GM20431 (cell line): ENCODE measurements at regions not wholly inside any gene's neighbourhood (a gene's known extent, or its start where the extent isn't known, plus 50 kb on each side); places are given as distances from the start of the nearest gene placed in this dataset.

Experiments used
- in situ Hi-C: fragments of 300-500 bp; cut with MseI, MboI; formaldehyde crosslinking; loops from one replicate; pipeline ENCODE4 v1.15.0; 2020; ENCODE audit warnings: low sequenced_read_pairs; ENCODE audit not compliant: unreplicated experiment

DNA sequence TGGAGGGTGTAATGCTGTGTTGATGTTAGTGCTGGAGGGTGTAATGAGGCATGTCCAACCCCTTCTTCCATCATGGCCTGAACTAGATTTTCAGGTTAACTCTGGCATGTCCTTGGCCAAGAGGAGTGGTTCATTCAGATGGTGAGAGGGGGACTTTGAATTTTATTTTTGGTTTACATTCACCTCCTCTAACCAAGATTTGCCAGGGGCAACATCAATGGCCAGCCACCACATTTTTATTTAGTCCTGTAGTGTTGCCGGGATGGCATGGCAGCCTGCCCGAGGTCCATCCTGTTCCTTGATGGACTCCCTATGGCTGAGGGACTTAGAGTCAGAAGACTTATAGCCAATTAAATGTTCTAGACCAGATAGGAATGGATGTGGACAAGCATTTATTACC, 484.6 kb upstream of the HS6ST1 start:
- in situ Hi-C loops: no loop called here

DNA sequence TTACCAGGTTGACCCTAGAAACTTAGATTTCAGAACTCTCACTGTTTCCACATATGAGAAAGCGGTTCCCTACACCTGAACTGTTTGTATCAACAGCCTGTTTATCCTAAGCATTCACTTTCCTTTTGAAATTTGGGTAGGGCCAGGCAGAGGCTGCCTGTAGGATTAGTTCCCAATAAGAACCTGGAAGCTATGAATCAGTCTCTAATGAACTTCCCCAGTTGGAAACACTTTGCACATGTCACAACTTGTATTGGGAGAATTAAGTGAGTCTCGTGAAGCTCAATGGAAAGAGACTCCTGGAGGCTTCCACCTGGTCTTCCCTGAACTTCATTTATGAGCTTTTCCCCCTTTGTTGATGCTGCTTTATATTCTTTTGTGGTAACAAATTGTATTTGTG, 486.6 kb upstream of the HS6ST1 start:
- in situ Hi-C loops: no loop called here

DNA sequence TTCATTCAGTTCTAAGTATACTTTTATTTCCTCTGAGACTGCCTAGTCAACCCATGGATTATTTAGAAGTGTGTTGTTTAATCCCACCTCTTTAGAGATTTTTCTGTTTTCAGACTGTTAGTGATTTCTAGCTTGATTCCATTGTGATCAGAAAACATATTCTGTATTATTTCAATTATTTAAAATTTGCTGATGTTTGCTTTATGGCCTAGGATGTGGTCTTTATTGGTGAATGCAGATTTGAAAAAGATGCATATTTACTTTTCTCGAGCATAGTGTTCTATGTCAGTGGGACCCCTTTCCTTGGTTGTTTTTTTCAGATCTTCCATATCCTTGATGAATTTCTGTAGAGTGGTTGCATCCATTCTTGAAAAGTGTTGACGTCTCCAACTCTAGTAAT, 487.2 kb upstream of the HS6ST1 start:
- in situ Hi-C loops: no loop called here

DNA sequence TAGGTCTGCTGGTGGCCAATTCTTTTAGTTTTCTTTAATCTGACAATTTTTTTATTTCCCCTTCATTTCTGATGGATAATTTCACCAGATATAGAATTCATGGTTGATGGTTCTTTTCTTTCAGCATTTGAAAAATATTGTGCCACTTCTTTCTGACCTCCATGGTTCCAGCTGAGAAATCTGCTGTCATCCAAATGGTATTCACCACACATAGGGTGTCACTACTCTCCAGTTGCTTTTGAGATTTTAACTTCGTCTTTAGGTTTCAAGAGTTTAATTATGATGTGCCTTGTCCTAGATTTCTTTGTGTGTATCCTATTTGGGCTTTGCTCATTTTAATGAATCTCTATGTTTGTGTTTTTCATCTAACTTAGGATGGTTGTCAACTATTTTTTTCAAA, 488.6 kb upstream of the HS6ST1 start:
- in situ Hi-C loops: no loop called here

DNA sequence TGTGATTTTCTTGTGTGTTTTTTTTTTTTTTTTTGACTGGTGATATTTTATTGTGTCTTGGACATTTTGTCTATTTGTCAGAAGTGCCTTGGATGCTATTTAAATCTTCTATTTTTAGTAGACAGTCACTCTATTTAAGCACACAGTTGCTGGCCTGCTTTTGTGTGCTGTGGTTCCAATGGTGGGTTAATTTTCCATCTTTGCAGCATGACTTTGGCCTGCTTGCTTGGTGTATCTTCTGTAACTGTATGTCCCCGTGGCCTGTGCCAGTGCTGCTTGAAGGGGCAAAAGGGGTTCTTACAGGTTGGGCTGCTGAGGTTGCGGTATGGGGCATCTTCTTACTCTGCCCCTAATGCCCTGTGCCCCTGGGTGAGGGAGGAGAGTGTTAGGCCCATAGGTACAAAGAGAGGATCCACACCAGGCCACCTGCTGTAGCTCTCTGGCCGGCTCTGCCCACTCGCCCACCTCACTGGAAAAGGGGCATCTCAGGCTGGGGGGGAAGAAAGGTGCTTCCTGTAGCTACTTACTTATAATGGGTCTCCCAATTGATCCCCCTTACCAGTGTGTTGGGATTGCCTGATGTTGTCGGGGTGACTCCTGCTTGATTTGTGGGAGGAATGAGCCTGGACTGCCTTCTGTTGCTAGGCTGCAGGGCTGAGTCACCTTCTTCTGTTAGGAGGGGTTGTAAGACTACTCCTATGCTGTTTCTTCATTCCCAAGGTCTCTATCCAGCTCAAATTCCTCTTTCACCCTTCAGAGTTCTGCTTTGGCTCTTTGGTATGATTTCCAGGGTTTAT, 490.0 kb upstream of the HS6ST1 start:
- in situ Hi-C loops: no loop called here

DNA sequence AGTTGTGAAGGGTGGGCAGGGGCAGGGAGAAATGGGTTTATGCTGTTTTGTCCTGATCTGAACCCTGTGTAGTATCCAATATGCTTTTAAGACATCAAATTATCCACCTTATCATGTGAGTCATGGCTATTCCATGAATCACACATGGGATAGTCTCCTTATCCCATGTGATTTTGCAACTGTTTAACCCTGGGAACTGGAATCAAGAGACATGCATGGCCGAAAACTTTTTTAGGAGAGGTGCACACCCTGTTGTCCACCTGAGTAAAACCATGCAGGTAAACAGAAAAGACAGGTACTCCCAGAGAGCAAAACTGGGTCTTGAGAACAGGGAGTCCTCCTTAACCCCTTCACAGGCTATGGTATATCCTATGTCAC, 490.6 kb upstream of the HS6ST1 start:
- in situ Hi-C loops: no loop called here

DNA sequence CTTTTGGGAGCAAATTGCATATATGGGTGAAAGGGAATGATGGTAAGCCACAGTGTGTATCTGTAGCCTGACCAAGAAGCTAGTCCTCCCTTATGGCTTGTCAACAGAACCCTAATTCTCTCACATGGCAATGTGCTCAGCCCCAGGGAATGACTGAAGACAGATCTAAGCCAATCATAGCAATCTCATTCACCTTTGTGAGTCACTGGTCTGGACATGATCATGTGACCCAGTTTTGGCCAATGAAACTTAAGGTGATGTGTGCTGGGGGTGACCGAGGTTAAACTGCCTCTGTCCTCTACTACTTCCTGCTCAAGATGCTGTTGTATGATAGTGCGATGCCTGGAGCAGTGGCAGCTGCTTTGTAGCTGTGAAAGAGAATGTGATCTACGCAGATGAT, 491.2 kb upstream of the HS6ST1 start:
- in situ Hi-C loops: no loop called here

DNA sequence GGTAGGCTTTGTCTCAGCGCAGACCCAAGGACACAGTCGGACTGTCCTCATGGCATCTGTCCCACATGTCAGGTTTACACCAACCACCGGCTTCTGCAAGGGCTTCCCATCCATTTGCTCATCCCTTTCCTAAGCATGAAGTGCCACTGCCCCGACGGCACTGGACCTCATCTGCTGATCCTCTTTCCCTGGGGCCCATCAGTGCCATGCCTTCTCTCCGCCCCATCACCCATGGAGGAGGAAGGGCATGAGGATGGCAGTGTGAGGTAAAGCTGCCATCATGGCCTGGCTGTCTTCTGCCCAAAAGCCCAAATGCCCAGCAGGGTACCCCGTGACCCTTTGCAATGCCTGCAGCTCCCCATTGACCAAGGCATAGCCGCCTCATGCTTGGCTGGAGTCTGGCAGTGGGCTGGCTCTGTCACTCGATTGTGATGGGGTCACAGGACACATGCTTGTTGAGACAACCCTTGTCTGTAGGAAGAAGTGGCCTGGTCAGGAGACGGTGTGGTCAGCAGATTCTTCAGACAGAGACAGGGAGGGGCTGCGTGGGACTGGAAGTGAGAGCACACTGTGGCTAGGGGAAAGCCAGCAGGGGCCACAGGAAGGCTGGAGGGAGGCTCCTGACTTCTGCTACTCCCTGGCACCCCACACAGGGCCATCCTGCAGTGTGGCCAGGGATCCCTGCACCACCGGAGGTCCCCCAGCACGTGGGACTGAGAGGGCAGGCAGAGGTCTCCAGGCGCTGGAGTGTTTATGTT, 493.7 kb upstream of the HS6ST1 start:
- in situ Hi-C loops: no loop called here

DNA sequence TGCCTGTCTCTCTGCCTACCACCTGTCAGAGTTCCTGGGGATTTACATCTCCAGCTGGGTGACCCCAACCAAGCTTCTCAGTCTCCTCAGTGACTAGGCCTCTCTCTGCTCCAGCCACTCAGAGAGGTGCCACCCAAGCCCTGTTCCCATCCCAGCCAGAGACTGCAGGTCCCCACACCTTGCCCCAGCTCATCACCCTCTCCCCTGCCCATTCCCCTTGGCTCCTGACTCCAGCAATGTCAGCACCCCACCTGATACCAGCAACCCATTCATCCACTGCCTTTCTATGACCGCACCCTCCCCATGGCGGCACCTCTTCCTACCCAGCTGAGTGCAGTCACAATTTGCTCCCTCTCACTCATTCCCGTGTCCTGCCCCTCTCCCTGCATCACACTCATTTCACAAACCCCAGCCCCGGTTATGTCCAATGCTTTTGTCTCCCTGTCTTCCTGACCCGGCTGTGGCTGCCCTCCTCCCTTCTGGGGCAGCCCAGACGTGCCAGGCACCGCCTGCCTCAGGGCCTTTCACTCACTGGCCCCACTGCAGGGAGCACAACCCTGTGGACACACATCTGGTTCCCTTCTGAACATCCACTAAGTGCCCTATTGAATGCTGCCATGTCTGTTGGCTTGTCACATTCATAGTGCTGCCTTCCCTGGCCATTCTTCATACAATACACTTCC, 494.8 kb upstream of the HS6ST1 start:
- in situ Hi-C loops: no loop called here

DNA sequence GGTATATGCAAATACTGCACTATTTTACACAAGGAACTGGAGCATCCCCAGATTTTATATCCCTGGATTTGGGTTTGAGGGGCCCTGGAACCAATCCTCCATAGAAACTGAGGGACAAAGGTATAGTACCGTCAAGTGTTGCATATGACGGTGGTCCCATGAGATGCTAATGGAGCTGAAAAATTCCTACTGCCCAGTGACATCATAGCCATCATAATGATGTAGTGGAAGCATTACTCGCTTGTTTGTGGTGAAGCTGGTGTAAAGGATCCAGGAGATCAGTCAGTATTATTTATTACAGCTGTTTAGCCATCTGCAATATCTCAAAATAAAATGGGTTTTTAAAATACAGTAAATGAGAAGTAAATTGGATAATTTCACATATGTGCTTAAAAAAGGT, 496.6 kb upstream of the HS6ST1 start:
- in situ Hi-C loops: no loop called here

DNA sequence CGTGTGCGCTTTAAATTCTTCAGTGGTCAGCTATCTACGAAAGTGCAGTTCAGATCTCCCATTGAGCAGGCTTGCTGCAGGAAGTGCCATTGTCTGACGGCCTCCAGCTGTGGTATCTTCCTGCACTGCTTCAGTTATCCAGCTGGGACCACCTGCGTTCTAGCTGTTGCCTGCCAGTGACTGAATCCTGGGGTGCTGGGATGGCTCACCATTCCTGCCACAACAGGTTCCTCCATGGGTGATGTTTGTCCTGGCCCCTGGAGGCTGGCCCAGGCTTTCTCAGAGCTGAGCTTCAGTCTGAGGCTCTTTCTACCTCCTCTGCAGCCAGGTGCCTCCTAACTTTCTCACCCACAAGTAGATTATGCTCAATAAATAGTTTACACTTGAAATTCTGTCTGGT, 498.5 kb upstream of the HS6ST1 start:
- in situ Hi-C loops: no loop called here

DNA sequence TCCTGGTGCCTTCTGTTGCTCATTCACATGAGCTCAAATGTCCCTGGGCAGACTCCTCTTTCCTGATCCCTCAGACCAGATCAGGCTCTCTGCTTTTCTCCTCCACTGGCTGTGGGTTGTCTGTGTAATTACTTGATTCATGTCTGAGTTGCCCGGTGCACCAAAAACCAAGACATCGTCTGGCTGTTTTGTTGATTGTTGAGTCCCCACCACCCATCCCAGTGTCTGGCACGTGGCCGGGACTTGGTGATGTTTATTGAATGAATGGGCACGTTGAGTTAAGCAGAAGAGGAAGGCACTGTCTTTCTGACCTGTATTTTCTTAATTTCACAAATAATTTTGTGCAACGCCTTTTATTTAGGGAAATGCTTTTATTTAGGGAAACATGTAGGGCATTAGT, 499.1 kb upstream of the HS6ST1 start:
- in situ Hi-C loops: no loop called here

DNA sequence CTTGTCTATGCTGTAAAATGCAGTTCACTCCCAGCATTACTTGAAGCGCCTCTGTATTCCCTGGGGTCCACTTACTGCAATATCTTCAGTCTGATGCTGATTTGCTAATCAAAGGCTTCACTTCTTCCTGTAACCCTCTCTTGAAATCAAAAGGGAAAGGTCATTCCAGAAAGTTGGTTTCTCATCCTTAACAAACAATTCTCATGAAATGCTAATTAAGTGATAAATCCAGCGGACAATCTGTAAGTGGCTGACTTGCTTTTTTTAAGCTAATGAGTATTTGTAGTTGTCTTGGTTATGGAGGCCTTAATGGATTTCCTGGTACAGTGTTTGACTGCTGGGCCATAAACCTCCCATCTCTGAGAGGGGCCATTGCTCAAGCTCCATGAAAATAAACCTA, 499.6 kb upstream of the HS6ST1 start:
- in situ Hi-C loops: no loop called here

DNA sequence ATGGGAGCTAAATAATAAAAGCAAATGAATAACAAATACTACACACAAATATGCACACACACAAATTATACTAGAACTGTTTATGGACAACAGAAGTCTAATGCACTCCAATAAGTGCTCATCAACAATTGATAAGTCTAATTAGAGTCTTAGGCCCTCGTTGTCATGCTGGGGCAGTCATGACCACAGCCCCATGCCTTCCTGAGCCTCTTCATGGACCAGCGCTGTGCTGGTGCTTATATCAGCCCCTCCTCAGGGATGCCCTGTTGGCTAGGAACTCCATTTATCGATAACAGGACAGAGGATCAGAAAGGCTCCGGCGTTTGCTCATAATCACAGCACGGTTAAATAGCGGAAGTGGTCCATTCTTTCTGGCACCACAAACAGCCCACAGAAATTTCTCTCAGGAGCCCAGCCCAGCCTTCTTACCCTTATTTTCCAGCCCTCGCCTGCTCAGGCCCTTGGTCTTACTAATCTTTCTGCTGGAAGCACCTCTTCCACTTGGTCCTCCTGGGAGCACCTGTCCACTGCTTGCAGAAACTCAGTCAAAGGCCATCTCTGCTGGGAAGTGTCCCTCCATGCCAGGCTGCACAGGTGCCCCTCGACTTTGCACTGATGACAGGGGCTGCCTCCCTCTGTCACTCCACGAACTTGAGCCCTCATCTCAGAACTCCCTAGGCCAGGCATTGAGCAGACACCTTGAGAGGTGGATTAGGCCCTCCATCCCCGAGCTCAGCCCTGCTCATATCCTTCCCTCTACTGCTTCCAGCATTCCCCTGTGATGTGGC, 500.2 kb upstream of the HS6ST1 start:
- in situ Hi-C loops: no loop called here

DNA sequence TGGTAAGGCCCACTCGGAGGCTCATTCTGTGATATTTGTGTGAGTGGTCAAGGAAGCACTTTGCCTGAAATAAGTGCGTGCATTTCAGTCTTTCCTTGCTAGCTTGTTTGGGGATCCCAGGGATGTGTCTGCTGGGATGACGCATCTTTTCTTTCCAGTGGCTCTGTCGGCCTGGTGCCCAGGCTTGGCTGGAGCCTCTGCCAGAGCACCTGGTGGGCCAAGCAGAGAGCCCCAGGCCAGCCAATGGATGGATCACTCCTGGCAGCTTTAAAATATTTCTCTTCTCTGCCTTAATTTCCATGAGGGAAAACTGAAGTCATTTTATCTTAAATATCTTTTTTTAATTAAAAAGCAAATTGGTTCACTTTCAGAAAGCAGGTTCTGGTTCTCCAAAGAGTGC, 501.8 kb upstream of the HS6ST1 start:
- in situ Hi-C loops: no loop called here

DNA sequence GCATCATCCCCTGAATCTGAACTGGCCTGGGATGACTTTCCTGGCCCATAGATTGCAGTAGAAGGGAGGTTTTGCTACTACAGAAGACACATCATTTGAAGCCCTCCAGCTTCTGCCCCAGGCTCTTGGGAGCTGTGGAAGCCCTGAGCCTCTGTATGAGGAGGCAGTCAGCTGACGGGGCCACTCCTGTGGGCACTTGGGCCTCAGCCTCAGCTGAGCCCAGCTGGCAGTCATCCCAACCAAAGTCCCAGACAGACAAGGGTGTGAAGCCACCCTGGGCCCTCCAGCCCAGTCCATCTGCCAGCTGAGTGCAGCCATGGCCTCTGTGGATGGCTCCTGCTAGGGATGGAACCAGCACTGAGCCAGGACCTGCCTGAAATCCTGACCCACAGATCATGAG, 502.3 kb upstream of the HS6ST1 start:
- in situ Hi-C loops: no loop called here

DNA sequence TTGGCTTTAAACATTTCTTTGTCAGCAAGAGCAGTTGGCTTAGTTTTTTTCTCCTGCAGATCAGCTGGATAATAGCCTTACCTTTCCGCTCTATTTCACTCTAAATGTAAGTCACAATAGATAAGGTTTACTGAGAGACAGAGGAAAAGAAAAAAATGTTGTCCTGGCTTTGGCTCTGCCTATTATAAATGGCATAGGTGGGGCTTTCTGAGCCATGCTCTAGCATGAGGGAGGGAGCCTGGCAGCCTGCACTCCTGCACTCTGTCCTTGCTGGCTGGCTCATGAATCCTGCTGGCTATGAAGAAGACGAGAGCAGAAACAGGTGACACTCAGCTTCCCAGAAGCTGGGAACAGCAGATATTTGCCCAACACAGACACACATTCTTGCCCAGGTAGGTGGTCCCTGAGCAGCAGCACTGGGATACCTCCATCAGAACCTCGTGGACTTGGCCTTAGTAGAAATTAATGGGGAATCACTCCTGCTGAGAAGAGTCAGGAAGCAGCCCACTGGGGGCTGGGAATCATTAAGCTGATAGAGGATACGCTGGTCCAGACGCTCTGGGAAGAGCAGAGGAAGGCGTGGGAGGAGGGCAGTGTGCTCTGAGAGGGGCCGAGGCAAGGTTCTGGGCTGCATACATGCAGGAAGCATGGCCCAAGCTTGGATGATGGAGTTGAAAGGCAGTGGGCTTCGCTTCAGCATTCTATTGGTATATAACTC, 514.4 kb upstream of the HS6ST1 start:
- in situ Hi-C loops: no loop called here

DNA sequence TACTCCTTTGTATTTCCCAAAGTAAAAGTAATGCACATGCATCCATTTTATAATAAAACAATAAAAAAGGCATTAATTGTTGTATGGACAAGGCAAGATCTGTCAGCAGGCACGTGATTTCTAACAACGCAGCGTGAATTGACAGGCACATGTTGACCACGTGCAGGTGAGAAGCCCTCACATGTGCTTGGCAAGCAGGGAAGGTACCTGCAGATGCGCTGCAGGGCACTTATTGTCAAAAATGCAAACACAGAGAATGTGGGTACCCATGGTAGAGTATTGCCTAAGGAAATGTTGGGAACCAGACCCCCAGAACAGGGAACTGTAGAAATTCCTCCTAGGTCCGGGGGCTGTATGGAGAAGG, 515.0 kb upstream of the HS6ST1 start:
- in situ Hi-C loops: no loop called here

DNA sequence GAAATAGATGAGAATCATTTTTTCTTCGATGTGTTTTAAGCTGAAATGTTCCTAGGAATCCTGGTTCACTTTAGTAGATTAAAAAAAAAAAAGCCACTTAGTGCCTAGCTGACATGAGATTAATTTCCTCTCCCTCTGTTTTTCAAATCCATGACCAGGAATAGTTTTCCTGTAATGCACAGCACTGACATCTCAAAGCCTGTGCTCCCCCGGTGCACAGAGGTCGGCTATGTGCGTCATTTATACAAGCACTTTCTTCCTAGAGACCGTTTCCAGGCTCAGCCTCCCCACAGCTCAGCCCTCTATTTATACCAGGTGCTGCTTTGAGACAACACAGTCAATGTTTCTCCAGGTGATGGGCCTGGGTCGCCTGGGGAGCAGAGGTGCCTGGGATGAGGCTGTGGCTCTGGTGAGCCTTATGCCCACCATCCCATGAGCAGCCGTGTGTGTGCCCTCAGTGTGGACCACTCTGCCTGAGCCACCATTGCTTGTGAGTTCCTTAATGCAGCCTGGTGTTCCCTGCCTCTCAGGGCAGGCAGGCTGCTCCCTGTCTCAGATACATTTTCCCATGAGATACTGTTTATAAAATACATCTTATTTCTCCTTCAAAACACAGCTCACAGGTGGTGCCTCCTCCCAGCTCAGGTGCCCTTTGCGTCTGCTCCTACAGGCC, 515.7 kb upstream of the HS6ST1 start:
- in situ Hi-C loops: no loop called here
